Colonic mucosa (tissue), 4 donors: ENCODE measurements at regions not wholly inside any gene's neighbourhood (a gene's known extent, or its start where the extent isn't known, plus 50 kb on each side); places are given as distances from the start of the nearest gene placed in this dataset.

Experiments
- DNase-seq: peaks from one replicate; pipeline ENCODE4 v3.0.0-alpha.2; 2020
- H3K27ac ChIP-seq: fragments of 200-600 bp; one replicate; pipeline ENCODE4 v1.8.0; 2021
- H3K27me3 ChIP-seq: fragments of 200-600 bp; one replicate; pipeline ENCODE4 v1.8.0; 2021
- H3K36me3 ChIP-seq: fragments of 200-600 bp; one replicate; pipeline ENCODE4 v1.8.0; 2021
- H3K4me1 ChIP-seq: fragments of 200-600 bp; one replicate; pipeline ENCODE4 v1.8.0; 2021; ENCODE audit warnings: mild to moderate bottlenecking
- H3K4me3 ChIP-seq: fragments of 200-600 bp; one replicate; pipeline ENCODE4 v1.8.0; 2021
- H3K9ac ChIP-seq, 2 donors: one replicate each; pipeline ENCODE4 v1.7.0; 2013; ENCODE audit warnings: control low read depth in 2 of 2, low read depth in 2 of 2, low read length in 2 of 2
- H3K9me3 ChIP-seq: fragments of 200-600 bp; one replicate; pipeline ENCODE4 v1.8.0; 2021
- intact Hi-C: fragments of 100-400 bp; cut with DNase I; formaldehyde crosslinking; loops from one replicate; pipeline ENCODE4 v1.14.1; 2022
- TF ChIP-seq, protein P1 (sequence below): fragments of 200-600 bp; IDR thresholded peaks from one replicate; pipeline ENCODE4 v1.8.0; 2022; ENCODE audit warnings: antibody characterized with exemption, mild to moderate bottlenecking
- donor health status: healthy.
- donor health status: DM: no; HTN: no; CAD: no.
- donor health status: DM: no; HTN: no; CAD: no.

DNA sequence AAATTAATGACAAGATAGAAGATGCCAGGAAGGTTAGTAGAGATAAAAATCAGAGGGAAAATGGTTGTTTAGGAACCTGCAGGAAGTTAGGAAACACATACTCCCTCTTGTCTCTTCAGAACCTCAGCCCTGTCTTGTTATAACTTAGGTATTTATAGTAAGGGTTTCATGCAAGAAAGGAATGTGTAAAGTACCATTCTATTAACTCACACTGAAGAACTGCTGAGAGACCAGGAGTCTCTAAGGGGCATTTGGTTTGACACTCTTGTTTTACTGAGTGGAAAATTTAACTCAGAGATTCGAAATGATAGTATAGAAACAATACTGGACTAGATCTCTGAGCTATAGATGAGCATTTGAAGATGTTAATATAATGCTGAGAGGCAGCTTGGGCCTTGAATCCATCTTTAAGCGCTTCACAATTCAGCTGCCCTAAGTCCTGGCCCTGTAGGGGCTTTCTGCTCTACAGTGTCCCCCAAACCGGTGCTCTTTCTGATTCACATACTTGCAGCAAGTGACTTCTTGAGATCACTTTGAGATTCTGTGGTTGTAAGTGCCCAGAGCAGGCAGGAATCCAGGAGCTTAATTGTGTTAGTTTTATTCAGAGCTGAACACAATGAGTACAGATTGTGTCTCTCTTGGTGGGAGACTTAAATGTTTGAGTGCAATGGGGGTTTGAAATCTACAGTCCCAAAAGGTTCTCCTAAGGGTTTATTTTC, 235.0 kb upstream of the RGPD4 start:
- H3K4me1 ChIP-seq, result no peaks in the 10 kb centered on the region
- TF ChIP-seq, protein P1, sequence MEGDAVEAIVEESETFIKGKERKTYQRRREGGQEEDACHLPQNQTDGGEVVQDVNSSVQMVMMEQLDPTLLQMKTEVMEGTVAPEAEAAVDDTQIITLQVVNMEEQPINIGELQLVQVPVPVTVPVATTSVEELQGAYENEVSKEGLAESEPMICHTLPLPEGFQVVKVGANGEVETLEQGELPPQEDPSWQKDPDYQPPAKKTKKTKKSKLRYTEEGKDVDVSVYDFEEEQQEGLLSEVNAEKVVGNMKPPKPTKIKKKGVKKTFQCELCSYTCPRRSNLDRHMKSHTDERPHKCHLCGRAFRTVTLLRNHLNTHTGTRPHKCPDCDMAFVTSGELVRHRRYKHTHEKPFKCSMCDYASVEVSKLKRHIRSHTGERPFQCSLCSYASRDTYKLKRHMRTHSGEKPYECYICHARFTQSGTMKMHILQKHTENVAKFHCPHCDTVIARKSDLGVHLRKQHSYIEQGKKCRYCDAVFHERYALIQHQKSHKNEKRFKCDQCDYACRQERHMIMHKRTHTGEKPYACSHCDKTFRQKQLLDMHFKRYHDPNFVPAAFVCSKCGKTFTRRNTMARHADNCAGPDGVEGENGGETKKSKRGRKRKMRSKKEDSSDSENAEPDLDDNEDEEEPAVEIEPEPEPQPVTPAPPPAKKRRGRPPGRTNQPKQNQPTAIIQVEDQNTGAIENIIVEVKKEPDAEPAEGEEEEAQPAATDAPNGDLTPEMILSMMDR, result no peak
- H3K4me3 ChIP-seq, result no peak overlapping the region
- H3K27me3 ChIP-seq, result no peaks in the 10 kb centered on the region
- H3K9ac ChIP-seq, result no peak overlapping the region
- no peak overlapping the region for H3K27ac ChIP-seq
- no peak for DNase-seq
- intact Hi-C loops, result no loop called here
- H3K9me3 ChIP-seq, result no peaks in the 10 kb centered on the region
- H3K36me3 ChIP-seq, result no peaks in the 10 kb centered on the region

DNA sequence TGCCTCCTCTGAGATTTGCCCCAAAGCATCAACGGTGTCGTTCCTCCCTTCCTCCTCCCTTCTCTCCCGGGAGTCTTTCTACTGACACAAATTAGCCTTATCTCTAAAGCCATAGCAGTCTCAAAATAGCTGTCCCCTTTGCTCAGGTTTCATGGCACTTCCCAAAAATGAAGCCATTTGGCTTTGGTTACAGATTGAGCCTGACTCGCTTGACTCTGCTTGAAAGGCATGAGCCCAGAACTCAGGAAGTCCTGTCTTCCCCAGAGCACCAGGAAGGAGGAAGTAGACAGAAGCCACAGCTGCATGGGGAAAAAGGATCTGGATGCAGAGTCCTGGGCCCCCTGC, 234.4 kb upstream of the RGPD4 start:
- H3K9me3 ChIP-seq, result no peaks in the 10 kb centered on the region
- no peak for DNase-seq
- intact Hi-C loops, result no loop called here
- H3K9ac ChIP-seq, result no peak overlapping the region
- H3K36me3 ChIP-seq, result no peaks in the 10 kb centered on the region
- TF ChIP-seq, protein P1, result no peak
- H3K27ac ChIP-seq, result no peak overlapping the region
- H3K27me3 ChIP-seq, result no peaks in the 10 kb centered on the region
- H3K4me1 ChIP-seq, result no peaks in the 10 kb centered on the region
- H3K4me3 ChIP-seq, result no peak overlapping the region

DNA sequence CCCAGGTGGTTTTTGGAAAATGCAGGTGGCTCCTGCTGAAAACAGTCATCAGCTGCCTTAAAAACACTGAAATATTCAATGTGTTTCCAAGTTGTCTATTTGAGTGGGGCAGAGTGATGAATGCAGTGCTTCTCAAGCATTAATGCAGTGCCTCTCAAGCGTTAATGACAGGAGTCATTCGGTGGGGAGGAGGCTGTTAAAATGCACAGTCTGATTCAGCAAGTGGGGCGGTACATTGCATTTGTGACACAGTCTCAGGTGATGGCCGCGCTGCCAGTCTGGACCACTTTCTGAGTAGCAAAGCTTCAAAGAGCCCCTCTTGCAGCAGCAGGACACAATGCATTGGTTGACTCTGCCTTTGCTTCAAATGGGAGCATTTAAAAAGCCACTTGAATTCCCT, 231.4 kb upstream of the RGPD4 start:
- no peak for DNase-seq
- intact Hi-C loops, result no loop called here
- TF ChIP-seq, protein P1, result no peak
- Histone ChIP-seq H3K9ac (no peak overlapping the region), H3K9me3 (no peaks in the 10 kb centered on the region), H3K27ac (no peak overlapping the region), H3K36me3 (no peaks in the 10 kb centered on the region), H3K27me3 (no peaks in the 10 kb centered on the region), H3K4me3 (no peak overlapping the region), H3K4me1 (no peaks in the 10 kb centered on the region)

DNA sequence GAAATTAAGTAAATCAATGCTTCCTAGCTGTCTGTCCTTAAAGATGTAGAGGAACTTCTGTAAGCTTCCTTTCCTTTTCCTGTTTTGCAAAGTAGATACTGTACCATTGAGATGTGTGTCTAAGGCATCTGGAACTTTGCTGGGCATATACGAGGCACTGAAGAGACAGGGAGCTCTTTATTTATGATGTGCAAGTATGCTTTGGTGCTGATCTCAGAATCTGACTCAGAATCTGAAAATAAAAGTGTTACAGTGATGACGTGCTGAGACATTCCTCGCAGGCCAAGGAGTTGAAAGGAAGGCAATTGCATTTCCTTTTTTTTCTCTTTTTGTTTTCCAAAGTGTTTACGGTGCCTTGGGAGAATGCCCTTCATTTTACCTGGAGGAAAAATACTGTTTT, 230.9 kb upstream of the RGPD4 start:
- DNase-seq, result no peak
- H3K36me3 ChIP-seq, result no peaks in the 10 kb centered on the region
- H3K27me3 ChIP-seq, result no peaks in the 10 kb centered on the region
- no peak overlapping the region for H3K4me3 ChIP-seq
- intact Hi-C loops, result no loop called here
- no peaks in the 10 kb centered on the region for H3K4me1 ChIP-seq
- no peak overlapping the region for H3K9ac ChIP-seq
- TF ChIP-seq, protein P1, result no peak
- no peaks in the 10 kb centered on the region for H3K9me3 ChIP-seq
- no peak overlapping the region for H3K27ac ChIP-seq

DNA sequence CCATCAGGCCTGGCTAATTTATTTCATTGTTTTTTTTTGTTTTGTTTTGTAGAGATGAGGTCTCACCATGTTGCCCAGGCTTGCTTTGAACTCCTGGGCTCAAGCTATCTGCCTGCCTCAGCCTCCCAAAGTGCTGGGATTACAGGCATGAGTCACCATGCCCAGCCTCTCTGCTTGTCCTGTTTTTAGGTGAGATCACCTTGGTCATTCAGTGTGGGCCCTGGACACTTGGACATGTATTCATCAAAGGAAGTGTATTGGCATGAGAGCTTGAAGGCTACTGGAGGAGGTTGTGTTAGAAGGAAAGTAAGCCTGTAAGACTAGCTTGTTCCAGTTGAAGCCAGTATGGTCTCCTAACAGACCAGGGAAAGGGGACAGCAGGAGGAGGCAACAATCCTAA, 229.2 kb upstream of the RGPD4 start:
- H3K9me3 ChIP-seq, result no peaks in the 10 kb centered on the region
- H3K27ac ChIP-seq, result no peak overlapping the region
- no peaks in the 10 kb centered on the region for H3K27me3 ChIP-seq
- TF ChIP-seq, protein P1, result no peak
- no peaks in the 10 kb centered on the region for H3K36me3 ChIP-seq
- H3K4me1 ChIP-seq, result no peaks in the 10 kb centered on the region
- no peak overlapping the region for H3K4me3 ChIP-seq
- no peak overlapping the region for H3K9ac ChIP-seq
- no peak for DNase-seq
- intact Hi-C loops, result no loop called here
